ENCODE measurements at regions not wholly inside any gene's neighbourhood (a gene's known extent, or its start where the extent isn't known, plus 50 kb on each side); places are given as distances from the start of the nearest gene placed in this dataset.

- no peak overlapping the region for H2BK12ac ChIP-seq (ENCODE audit: low read depth, low read length)
- H3K79me1 ChIP-seq (ENCODE audit: low read depth, low read length), result no peaks in the 10 kb centered on the region
- H3K27me3 ChIP-seq (replicated peaks in 1 of 4; ENCODE audit: control insufficient read depth in 3 of 4, extremely low read depth in 1 of 4, insufficient read depth in 3 of 4, low read length in 3 of 4), result peaks cover 0 to 2% (median 0%) of the 10 kb centered on the region in 4 experiments; a peak in 2 of 7 replicates
- no peak overlapping the region for H3K18ac ChIP-seq (ENCODE audit: extremely low read depth, low read length)
- FAIRE-seq (no peak), DNase-seq (ENCODE audit: low read depth in 1 of 2, low spot score in 2 of 2) (no peak)
- no peak overlapping the region for H3K27ac ChIP-seq (ENCODE audit: low read depth, low read length)
- H2BK15ac ChIP-seq (ENCODE audit: low read length), result no peak overlapping the region
- no peak for TF ChIP-seq BCL11A (IDR thresholded peaks at IDR 0.05; ENCODE audit: low read depth in 2 of 2, low read length in 2 of 2)
- no peaks in the 10 kb centered on the region for H3K79me2 ChIP-seq (ENCODE audit: control insufficient read depth in 1 of 2, insufficient read depth in 2 of 2, low read length in 2 of 2)
- H3K4me1 ChIP-seq (replicated peaks in 1 of 4; ENCODE audit: control insufficient read depth in 3 of 4, insufficient read depth in 4 of 4, low read length in 3 of 4), result no peaks in the 10 kb centered on the region; a peak in 1 of 7 replicates
- no peak overlapping the region for H2AFZ ChIP-seq (ENCODE audit: low read length)
- CTCF ChIA-PET (ENCODE audit: partially characterized antibody), result interaction anchor here (1.0 to 1.8 kb wide), 4 partner anchors 8 to 63 kb away, joined by 3 to 7 read pairs (median 4); no protein-coding TSS in a partner anchor
- POLR2A ChIA-PET (ENCODE audit: partially characterized antibody), result no interaction called here
- no peak overlapping the region for H3K4ac ChIP-seq (replicated peaks; ENCODE audit: insufficient read length, low read depth, low read length)
- WGBS, 2 experiments (ENCODE audit: extremely low coverage in 1 of 2, insufficient coverage in 1 of 2, insufficient read length in 1 of 2, insufficient replicate concordance in 2 of 2, low coverage in 1 of 2, low lambda C conversion rate in 2 of 2, missing lambda C conversion rate in 1 of 2), result 90% methylated on average over 2 of the region's 2 CpGs; no CpG with 5 or more reads in 1 of the 2 experiments
- no peak overlapping the region for H4K91ac ChIP-seq (replicated peaks; ENCODE audit: insufficient read length, low read length)
- H3K4me3 ChIP-seq (ENCODE audit: extremely low read depth in 1 of 4, insufficient read depth in 2 of 4, low read depth in 3 of 4, low read length in 4 of 4), result no peak overlapping the region
- no peaks in the 10 kb centered on the region for H3K9me3 ChIP-seq (ENCODE audit: insufficient read depth in 2 of 2, low read depth in 1 of 2, low read length in 1 of 2)
- H2BK120ac ChIP-seq (replicated peaks; ENCODE audit: low read depth, low read length), result no peak overlapping the region
- no peak overlapping the region for H3K9ac ChIP-seq (replicated peaks in 1 of 4; ENCODE audit: extremely low read depth in 1 of 4, low read depth in 3 of 4, low read length in 3 of 4)
- no peaks in the 10 kb centered on the region for H4K20me1 ChIP-seq (replicated peaks in 1 of 2; ENCODE audit: control insufficient read depth in 1 of 2, insufficient read depth in 2 of 2, low read length in 2 of 2)
- H3K4me2 ChIP-seq (ENCODE audit: insufficient read depth in 1 of 2, low read depth in 2 of 2, low read length in 2 of 2), result no peak overlapping the region
- no peak overlapping the region for H3K14ac ChIP-seq (ENCODE audit: insufficient read length)
- no peak overlapping the region for H2BK20ac ChIP-seq (ENCODE audit: low read length)
- H4K8ac ChIP-seq (ENCODE audit: extremely low read depth, insufficient read depth, low read length), result no peak overlapping the region
- no peak overlapping the region for H3K56ac ChIP-seq (replicated peaks; ENCODE audit: insufficient read length, low read depth, low read length)
- H3K23me2 ChIP-seq (ENCODE audit: low read depth, low read length), result no peaks in the 10 kb centered on the region
- H2AK5ac ChIP-seq (ENCODE audit: low read depth, low read length), result no peak overlapping the region
- H3K23ac ChIP-seq (ENCODE audit: insufficient read length), result no peak overlapping the region
- no peaks in the 10 kb centered on the region for H3K36me3 ChIP-seq (ENCODE audit: control insufficient read depth in 2 of 4, insufficient read depth in 4 of 4, low read length in 3 of 4)
- no peak overlapping the region for H2BK5ac ChIP-seq (ENCODE audit: low read depth, low read length)
- no peak overlapping the region for H4K5ac ChIP-seq (ENCODE audit: insufficient read length, low read depth, low read length)
These were observed 213.5 kb upstream of the MVB12B start for GRCh38 chr9:126113176-126113575.
